ENCODE measurements at regions not wholly inside any gene's neighbourhood (a gene's known extent, or its start where the extent isn't known, plus 50 kb on each side); places are given as distances from the start of the nearest gene placed in this dataset.

DNA sequence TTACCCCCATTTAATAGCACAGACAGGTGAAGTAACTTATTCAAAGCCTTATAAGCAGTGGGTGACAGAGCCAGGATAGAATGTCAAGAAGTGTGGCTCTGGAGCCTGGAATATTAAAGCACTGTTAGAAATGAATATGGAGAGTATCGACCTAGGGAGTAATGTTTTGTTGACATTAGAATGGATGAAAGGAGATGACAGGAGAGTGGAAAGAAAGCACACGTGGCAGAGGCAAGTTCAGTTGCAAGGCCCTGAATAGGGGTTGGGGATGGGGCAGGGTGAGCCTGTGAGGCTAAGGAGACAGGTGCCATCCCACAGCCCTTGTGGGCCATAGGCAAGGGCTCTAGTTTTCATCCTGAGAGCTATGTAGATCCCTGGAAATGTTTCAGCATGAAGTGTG is 125.5 kb upstream of the PLXNA2 start:
- TF ChIP-seq ZBTB7A (IDR thresholded peaks at IDR 0.05; ENCODE audit: low read depth) (no peak), TCF12 (IDR thresholded peaks at IDR 0.05; ENCODE audit: low read depth) (no peak), CREB1 (IDR thresholded peaks at IDR 0.05; ENCODE audit: low read depth) (no peak), EGR1 (IDR thresholded peaks at IDR 0.05) (no peak), TAF1 (IDR thresholded peaks at IDR 0.05; ENCODE audit: low read depth) (no peak), TEAD4 (IDR thresholded peaks at IDR 0.05) (no peak), RAD21 (IDR thresholded peaks at IDR 0.05; ENCODE audit: low read depth) (no peak), EP300 (IDR thresholded peaks at IDR 0.05; ENCODE audit: borderline replicate concordance) (no peak)
- TF ChIP-seq, protein P1, sequence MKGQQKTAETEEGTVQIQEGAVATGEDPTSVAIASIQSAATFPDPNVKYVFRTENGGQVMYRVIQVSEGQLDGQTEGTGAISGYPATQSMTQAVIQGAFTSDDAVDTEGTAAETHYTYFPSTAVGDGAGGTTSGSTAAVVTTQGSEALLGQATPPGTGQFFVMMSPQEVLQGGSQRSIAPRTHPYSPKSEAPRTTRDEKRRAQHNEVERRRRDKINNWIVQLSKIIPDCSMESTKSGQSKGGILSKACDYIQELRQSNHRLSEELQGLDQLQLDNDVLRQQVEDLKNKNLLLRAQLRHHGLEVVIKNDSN (IDR thresholded peaks at IDR 0.05): no peak
- TF ChIP-seq, protein P2, sequence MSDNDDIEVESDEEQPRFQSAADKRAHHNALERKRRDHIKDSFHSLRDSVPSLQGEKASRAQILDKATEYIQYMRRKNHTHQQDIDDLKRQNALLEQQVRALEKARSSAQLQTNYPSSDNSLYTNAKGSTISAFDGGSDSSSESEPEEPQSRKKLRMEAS (IDR thresholded peaks at IDR 0.05): no peak
- TF ChIP-seq, protein P3, sequence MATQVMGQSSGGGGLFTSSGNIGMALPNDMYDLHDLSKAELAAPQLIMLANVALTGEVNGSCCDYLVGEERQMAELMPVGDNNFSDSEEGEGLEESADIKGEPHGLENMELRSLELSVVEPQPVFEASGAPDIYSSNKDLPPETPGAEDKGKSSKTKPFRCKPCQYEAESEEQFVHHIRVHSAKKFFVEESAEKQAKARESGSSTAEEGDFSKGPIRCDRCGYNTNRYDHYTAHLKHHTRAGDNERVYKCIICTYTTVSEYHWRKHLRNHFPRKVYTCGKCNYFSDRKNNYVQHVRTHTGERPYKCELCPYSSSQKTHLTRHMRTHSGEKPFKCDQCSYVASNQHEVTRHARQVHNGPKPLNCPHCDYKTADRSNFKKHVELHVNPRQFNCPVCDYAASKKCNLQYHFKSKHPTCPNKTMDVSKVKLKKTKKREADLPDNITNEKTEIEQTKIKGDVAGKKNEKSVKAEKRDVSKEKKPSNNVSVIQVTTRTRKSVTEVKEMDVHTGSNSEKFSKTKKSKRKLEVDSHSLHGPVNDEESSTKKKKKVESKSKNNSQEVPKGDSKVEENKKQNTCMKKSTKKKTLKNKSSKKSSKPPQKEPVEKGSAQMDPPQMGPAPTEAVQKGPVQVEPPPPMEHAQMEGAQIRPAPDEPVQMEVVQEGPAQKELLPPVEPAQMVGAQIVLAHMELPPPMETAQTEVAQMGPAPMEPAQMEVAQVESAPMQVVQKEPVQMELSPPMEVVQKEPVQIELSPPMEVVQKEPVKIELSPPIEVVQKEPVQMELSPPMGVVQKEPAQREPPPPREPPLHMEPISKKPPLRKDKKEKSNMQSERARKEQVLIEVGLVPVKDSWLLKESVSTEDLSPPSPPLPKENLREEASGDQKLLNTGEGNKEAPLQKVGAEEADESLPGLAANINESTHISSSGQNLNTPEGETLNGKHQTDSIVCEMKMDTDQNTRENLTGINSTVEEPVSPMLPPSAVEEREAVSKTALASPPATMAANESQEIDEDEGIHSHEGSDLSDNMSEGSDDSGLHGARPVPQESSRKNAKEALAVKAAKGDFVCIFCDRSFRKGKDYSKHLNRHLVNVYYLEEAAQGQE (IDR thresholded peaks at IDR 0.05; ENCODE audit: low read depth): no peak

DNA sequence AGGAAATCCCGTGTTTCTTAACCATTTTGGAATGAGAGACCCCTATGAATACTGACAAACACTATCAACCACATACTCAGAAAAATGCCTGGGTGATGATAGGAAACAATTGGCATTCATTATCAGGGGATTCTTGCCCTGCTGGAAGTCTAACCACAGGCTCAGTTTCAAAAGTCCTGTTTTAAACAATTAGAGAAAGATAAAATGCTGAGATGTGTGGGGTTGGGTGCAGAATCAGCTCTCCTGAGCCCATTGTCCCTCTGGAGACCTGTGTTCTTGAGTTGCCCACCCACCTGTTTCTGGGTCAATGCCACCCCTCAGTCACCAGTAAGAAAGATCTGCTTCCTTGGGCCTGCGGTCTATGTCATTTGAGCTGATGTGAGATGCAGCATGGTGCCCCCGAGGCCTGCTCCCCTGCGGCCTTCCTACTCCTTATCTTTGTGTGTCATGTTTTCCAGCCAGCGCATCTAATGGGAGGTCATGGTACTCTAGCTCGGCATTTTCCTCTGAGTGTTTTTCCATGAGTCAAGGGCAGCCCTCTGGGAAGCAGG is 130.3 kb upstream of the PLXNA2 start:
- TF ChIP-seq TCF12 (IDR thresholded peaks at IDR 0.05; ENCODE audit: low read depth) (no peak), EGR1 (IDR thresholded peaks at IDR 0.05) (no peak), TEAD4 (IDR thresholded peaks at IDR 0.05) (no peak), YY1 (IDR thresholded peaks at IDR 0.05; ENCODE audit: low read depth) (no peak), NFIC (IDR thresholded peaks at IDR 0.05) (no peak), EP300 (IDR thresholded peaks at IDR 0.05; ENCODE audit: borderline replicate concordance) (no peak), TAF1 (IDR thresholded peaks at IDR 0.05; ENCODE audit: low read depth) (no peak), RAD21 (IDR thresholded peaks at IDR 0.05; ENCODE audit: low read depth) (no peak), ZBTB7A (IDR thresholded peaks at IDR 0.05; ENCODE audit: low read depth) (no peak)
- TF ChIP-seq, protein P1 (IDR thresholded peaks at IDR 0.05): no peak
- TF ChIP-seq, protein P3 (IDR thresholded peaks at IDR 0.05; ENCODE audit: low read depth): no peak

DNA sequence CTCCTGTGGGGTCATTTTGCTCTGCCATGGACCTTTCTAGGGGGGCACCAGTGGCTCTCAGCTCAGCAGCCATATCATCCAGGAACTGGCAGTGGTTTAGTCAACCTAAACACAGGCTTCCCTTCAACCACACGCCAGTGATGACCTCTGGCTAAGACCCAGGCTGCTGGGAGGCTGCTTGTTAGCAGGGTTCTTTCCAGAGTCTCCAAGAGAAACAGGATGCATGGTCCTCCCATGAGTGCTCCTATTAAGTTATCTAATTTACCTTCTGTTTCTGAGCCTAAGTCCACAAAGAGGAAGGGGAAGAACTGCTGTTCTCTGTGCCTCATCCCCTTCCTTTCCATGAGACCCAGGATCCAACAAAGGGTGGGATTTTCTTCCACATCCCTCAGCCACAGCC is 137.3 kb upstream of the PLXNA2 start:
- no peak for TF ChIP-seq FOXM1 (IDR thresholded peaks at IDR 0.05; ENCODE audit: borderline replicate concordance, low read depth)
- TF ChIP-seq TEAD4 (IDR thresholded peaks at IDR 0.05): no peak
- TF ChIP-seq, protein P1 (IDR thresholded peaks at IDR 0.05): no peak
- no peak for TF ChIP-seq CREB1 (IDR thresholded peaks at IDR 0.05; ENCODE audit: low read depth)
- no peak for TF ChIP-seq NFIC (IDR thresholded peaks at IDR 0.05)
- TF ChIP-seq, protein P2 (IDR thresholded peaks at IDR 0.05): no peak
- TF ChIP-seq TAF1 (IDR thresholded peaks at IDR 0.05; ENCODE audit: low read depth): no peak
- no peak for TF ChIP-seq CEBPB (IDR thresholded peaks at IDR 0.05)
- TF ChIP-seq EP300 (IDR thresholded peaks at IDR 0.05; ENCODE audit: borderline replicate concordance): no peak
- TF ChIP-seq RAD21 (IDR thresholded peaks at IDR 0.05; ENCODE audit: low read depth): no peak
- no peak for TF ChIP-seq TCF12 (IDR thresholded peaks at IDR 0.05; ENCODE audit: low read depth)

DNA sequence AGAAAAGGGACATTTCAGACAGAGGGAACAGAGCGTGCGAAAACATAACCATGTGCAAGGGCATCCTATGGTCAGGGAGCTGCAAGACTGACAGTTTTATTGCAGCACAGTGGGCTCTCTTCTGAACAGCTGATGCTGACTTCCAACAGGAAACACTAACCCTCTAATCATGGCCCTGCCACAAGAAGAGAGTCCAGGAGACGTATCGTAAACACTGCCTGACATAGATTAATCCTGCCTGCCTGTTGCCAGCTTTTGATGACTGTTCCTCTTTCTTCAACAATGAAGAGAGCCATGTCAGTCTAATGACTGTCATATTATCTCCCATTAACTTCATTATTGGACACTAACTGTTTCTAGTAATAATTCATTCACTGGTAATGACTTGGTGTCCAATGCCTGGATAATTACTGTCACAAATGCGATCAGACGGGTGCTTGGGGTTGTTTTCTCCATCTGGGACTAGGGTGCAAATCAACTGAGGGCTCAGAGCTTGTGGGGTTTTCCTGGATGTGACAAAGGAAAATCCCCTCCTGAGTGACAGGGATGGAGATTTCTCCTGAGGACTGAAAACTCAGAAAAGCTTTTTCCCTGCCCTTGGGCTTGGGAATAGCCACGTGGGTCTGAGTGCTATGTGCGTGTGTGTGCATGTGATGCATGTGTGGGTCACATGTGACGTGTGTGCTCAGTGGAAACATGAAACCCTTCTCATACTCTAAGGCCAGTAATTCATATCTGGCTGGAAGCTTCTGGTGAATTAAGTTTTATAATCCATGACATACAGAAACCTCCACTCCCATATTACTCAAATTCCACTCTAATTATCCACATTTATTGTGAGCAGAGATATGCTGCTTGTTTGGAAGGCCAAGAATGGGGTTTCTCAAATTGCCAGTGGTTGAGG is 144.0 kb upstream of the PLXNA2 start:
- TF ChIP-seq FOXM1 (IDR thresholded peaks at IDR 0.05; ENCODE audit: borderline replicate concordance, low read depth) (no peak), EGR1 (IDR thresholded peaks at IDR 0.05) (no peak), NFIC (IDR thresholded peaks at IDR 0.05) (no peak), ZBTB7A (IDR thresholded peaks at IDR 0.05; ENCODE audit: low read depth) (no peak), CEBPB (IDR thresholded peaks at IDR 0.05) (no peak), CREB1 (IDR thresholded peaks at IDR 0.05; ENCODE audit: low read depth) (no peak), TAF1 (IDR thresholded peaks at IDR 0.05; ENCODE audit: low read depth) (no peak), YY1 (IDR thresholded peaks at IDR 0.05; ENCODE audit: low read depth) (no peak), TEAD4 (IDR thresholded peaks at IDR 0.05) (no peak), TCF12 (IDR thresholded peaks at IDR 0.05; ENCODE audit: low read depth) (no peak), RAD21 (IDR thresholded peaks at IDR 0.05; ENCODE audit: low read depth) (no peak), EP300 (IDR thresholded peaks at IDR 0.05; ENCODE audit: borderline replicate concordance) (no peak)
- TF ChIP-seq, protein P2 (IDR thresholded peaks at IDR 0.05): no peak
- TF ChIP-seq, protein P3 (IDR thresholded peaks at IDR 0.05; ENCODE audit: low read depth): no peak
- TF ChIP-seq, protein P1 (IDR thresholded peaks at IDR 0.05): no peak

Data from Ishikawa (cell line).